BE2C (cell line): ENCODE measurements at regions not wholly inside any gene's neighbourhood (a gene's known extent, or its start where the extent isn't known, plus 50 kb on each side); places are given as distances from the start of the nearest gene placed in this dataset.

ENCODE experiments used
- DNase-seq: peaks from one replicate; pipeline ENCODE4 v3.0.0-alpha.2; 2020
- H3K27me3 ChIP-seq: fragments of 250-450 bp; sonication (Bioruptor Pico); 2 replicates; pipeline ENCODE4 v1.5.1; 2020; ENCODE audit warnings: mild to moderate bottlenecking
- H3K36me3 ChIP-seq: fragments of 250-450 bp; sonication (Bioruptor Pico); 2 replicates; pipeline ENCODE4 v1.5.1; 2020; ENCODE audit warnings: mild to moderate bottlenecking
- H3K4me1 ChIP-seq: fragments of 250-450 bp; sonication (Bioruptor Pico); 2 replicates; pipeline ENCODE4 v1.5.1; 2020
- H3K4me3 ChIP-seq: 2 replicates; pipeline ENCODE4 v1.5.1; 2011; ENCODE audit warnings: low read depth, low read length
- H3K9me3 ChIP-seq: fragments of 250-450 bp; sonication (Bioruptor Pico); 2 replicates; pipeline ENCODE4 v1.5.1; 2020
- CTCF ChIP-seq: IDR thresholded peaks from 2 replicates; pipeline ENCODE4 v1.5.1; 2012; ENCODE audit warnings: mild to moderate bottlenecking, low read depth, low read length

GRCh38 chr15:92565351-92566125 is 90.0 kb downstream of the FAM174B start:
- TF ChIP-seq CTCF = no peak
- Histone ChIP-seq H3K4me3 (no peak overlapping the region), H3K4me1 (no peaks in the 10 kb centered on the region), H3K9me3 (no peaks in the 10 kb centered on the region), H3K36me3 (no peaks in the 10 kb centered on the region), H3K27me3 (peaks cover 3% of the 10 kb centered on the region)
- DNase-seq = no peak

GRCh38 chr15:92561754-92562153 is 93.8 kb downstream of the FAM174B start:
- Histone ChIP-seq H3K4me1 (no peaks in the 10 kb centered on the region), H3K9me3 (no peaks in the 10 kb centered on the region), H3K4me3 (no peak overlapping the region), H3K27me3 (no peaks in the 10 kb centered on the region), H3K36me3 (no peaks in the 10 kb centered on the region)
- DNase-seq = no peak
- TF ChIP-seq CTCF = no peak

GRCh38 chr15:92553317-92553716 is 102.3 kb downstream of the FAM174B start:
- Histone ChIP-seq H3K27me3 (peaks cover 7% of the 10 kb centered on the region), H3K4me3 (no peak overlapping the region), H3K9me3 (no peaks in the 10 kb centered on the region), H3K36me3 (no peaks in the 10 kb centered on the region), H3K4me1 (no peaks in the 10 kb centered on the region)
- no peak for TF ChIP-seq CTCF
- DNase-seq = no peak

GRCh38 chr15:92545996-92546395 is 109.6 kb downstream of the FAM174B start:
- no peaks in the 10 kb centered on the region for H3K4me1 ChIP-seq
- no peak for DNase-seq
- no peaks in the 10 kb centered on the region for H3K9me3 ChIP-seq
- no peak overlapping the region for H3K4me3 ChIP-seq
- H3K36me3 ChIP-seq = no peaks in the 10 kb centered on the region
- no peaks in the 10 kb centered on the region for H3K27me3 ChIP-seq
- TF ChIP-seq CTCF = no peak

- no peak for TF ChIP-seq CTCF
- Histone ChIP-seq H3K4me1 (0 out of 2 replicates have a peak, but pooled peaks cover 5% of the 10 kb centered on the region), H3K9me3 (no peaks in the 10 kb centered on the region), H3K36me3 (no peaks in the 10 kb centered on the region), H3K27me3 (no peaks in the 10 kb centered on the region), H3K4me3 (no peak overlapping the region)
- no peak for DNase-seq
Observed at GRCh38 chr15:92541291-92542200, 114.0 kb downstream of the FAM174B start.
